ENCODE measurements at regions not wholly inside any gene's neighbourhood (a gene's known extent, or its start where the extent isn't known, plus 50 kb on each side); places are given as distances from the start of the nearest gene placed in this dataset.

DNA sequence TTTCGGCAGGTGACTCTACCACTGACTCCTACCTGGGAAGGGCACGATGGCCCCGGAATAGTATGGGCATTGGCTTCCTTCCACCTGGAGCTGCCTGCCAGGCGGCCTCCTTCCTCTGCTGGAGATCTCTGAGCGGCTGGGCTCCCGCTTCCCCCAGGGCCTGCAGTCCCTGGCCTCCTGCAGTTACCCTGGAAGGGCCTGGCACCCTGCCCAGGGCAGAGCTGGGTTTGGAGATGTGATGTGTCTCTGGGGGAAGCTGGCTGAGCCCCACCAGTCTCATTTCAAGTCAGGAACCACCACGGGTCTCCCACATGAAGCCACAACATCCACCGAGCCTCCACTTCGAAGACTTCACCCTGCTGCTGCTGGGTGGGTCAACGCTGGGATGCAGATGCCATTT lies 97.9 kb downstream of the IRF8 start:
- H3K27me3 ChIP-seq = no peaks in the 10 kb centered on the region
- H3K4me3 ChIP-seq = no peak overlapping the region
- no peak overlapping the region for H3K27ac ChIP-seq
- H3K4me1 ChIP-seq = peaks cover 9% of the 10 kb centered on the region
- no peaks in the 10 kb centered on the region for H3K36me3 ChIP-seq
- DNase-seq = peak in 1 of 2 experiments; percentile 15
- H3K9me3 ChIP-seq (replicated peaks) = no peaks in the 10 kb centered on the region

DNA sequence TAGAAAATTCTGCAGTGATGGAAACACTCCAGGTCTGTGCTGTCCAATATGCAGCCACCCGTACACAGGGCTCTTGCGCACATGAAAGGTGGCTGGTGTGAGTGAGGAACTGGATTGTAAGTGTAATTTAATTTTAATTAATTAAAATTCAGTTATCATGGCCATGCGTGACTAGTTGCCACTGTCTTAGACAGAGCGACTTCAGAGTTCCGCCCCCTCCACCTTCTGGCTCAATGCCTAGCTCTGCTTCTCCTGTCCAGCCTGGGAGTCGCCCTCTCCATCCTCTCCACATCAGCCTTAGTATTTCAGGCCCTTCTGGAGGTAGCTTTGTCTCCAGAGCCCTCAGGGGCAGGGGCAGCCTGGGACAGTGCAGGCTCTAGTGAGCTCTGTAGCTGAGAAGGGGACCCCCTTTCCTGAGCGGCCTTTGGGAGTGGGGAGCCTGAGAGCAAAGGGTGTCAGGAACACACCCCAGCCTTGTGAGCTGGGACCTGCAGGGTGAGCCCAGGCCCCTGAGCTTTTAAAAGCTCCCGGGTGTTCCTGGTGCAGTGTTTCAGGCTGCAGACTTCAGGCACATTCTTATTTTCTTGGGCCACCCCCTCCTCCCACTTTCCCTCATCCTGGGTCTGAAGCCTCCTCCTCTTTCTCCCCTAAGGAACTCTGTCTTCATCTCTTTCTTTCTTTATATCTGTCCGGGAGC lies 99.4 kb downstream of the IRF8 start:
- Histone ChIP-seq H3K36me3 (no peaks in the 10 kb centered on the region), H3K4me3 (no peak overlapping the region), H3K27ac (no peak overlapping the region), H3K9me3 (replicated peaks) (no peaks in the 10 kb centered on the region), H3K27me3 (no peaks in the 10 kb centered on the region), H3K4me1 (peaks cover 9% of the 10 kb centered on the region)
- DNase-seq = no peak

DNA sequence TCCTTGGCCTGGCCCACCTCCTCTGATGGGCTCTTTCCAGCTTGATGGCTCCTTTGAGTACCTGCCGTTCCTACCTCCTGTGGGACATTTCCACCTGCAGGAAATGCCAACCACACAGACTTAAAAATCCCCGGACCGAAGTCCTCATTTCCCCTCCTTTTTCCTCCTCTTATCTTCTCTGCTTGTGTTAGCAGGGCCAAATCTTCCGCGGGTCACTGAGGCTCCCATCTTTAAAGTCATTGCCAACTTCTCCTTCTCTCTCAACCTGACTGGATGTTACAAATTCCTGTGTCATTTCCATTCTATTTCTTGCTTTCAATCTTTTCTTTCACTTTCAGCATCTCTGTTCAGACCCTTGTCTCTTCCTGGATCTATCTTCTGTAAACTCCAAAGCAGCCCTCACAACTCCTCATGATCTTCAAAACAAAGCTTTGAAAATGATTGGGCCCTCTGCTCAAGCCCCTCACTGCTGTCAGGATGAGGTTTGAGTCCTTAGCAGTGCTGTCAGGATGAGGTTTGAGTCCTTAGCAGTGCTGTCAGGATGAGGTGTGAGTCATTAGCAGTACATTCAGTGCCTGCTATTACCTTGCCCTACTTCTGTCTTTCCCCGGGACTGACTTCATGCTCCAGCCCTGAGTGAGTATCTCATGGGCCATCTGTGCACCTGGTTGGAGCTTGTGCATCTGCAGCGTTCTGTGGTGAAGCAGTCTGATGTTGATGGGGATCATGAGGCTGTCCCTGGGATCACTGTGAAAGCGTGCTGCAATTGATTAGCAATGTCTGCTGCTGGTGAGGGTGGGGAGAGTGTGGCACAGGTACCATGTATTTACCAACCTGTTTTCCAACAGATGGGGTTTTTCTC lies 100.1 kb downstream of the IRF8 start:
- no peaks in the 10 kb centered on the region for H3K36me3 ChIP-seq
- H3K4me3 ChIP-seq = no peak overlapping the region
- H3K27ac ChIP-seq = no peak overlapping the region
- peaks cover 9% of the 10 kb centered on the region for H3K4me1 ChIP-seq
- DNase-seq = no peak
- H3K9me3 ChIP-seq (replicated peaks) = no peaks in the 10 kb centered on the region
- H3K27me3 ChIP-seq = no peaks in the 10 kb centered on the region

DNA sequence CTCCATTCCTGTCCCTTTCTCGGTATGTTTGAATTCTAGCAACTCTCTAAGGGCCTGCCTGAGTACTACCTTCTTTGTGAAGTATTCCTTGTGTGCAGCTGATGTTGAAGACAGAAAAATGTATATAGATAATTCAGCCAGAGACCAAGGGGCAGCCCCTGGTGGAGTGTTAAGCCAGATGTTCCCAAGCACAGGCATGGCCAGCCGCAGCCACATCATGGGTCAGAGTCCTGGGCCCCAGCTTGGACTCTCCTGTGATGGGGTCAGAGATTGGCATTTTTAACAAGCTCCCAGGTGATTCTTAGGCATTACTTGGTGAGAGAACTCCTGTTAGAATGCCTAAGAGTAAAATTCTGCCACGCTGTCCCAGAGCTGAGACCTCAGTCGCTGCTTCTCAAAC lies 100.8 kb downstream of the IRF8 start:
- H3K4me3 ChIP-seq = no peak overlapping the region
- no peak for DNase-seq
- H3K36me3 ChIP-seq = no peaks in the 10 kb centered on the region
- H3K27ac ChIP-seq = no peak overlapping the region
- peaks cover 9% of the 10 kb centered on the region for H3K4me1 ChIP-seq
- no peaks in the 10 kb centered on the region for H3K9me3 ChIP-seq (replicated peaks)
- H3K27me3 ChIP-seq = no peaks in the 10 kb centered on the region

DNA sequence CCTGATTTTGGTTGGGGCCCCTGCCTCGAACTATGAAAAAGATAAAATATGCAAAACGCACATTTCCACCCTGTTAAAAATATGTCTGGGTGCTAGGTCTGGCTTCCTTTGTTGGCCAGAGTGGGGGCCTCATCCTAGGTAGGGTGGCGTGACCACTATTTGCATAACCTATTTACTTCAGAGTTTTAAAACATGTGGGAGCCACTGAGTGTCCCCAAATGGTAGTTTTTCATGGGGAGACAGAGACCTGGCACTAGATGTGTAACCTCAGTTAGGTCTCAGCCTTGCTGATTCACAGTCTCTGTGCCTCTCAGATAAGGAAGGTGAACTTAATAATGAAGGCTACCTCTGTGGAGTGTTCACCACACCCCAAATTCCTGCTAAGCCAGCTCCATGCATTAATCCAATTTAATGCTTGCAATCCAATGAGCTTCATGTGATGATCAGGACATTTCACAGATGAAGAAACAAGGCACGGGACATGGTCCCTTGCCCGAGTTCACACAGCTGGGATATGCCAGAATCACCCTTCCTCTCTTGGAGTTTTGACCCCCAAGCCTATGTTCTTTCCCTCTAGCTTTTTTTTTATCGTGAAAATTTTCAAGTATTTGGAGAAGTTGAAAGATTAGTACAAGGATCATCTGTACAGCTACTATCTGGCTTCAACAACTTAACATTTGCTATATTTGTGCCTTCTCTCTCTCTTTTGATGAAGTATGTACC lies 103.4 kb downstream of the IRF8 start:
- no peak for DNase-seq
- Histone ChIP-seq H3K27ac (no peak overlapping the region), H3K36me3 (no peaks in the 10 kb centered on the region), H3K9me3 (replicated peaks) (no peaks in the 10 kb centered on the region), H3K4me1 (no peaks in the 10 kb centered on the region), H3K4me3 (no peak overlapping the region), H3K27me3 (no peaks in the 10 kb centered on the region)

DNA sequence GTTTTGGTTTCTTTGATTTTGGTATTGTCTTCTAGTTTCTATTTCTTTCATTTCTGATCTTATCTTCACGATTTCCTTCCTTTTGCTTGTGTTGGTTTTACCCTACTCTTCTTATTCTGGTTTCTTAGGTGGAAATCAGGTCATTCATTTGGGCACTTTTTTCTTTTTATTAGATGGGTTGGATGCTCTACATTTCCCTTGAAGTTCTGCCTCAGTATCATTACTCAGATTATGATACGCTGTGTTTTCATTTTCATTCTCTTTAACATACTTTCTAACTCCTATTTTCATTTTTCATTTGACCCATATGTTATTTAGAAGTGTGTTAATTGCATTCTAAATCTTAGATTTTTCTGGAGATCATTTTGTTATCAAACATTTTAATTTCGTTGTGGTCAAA lies 108.6 kb downstream of the IRF8 start:
- Histone ChIP-seq H3K9me3 (replicated peaks) (no peaks in the 10 kb centered on the region), H3K4me3 (no peak overlapping the region), H3K27me3 (no peaks in the 10 kb centered on the region), H3K36me3 (no peaks in the 10 kb centered on the region), H3K4me1 (no peaks in the 10 kb centered on the region), H3K27ac (no peak overlapping the region)
- DNase-seq = no peak

DNA sequence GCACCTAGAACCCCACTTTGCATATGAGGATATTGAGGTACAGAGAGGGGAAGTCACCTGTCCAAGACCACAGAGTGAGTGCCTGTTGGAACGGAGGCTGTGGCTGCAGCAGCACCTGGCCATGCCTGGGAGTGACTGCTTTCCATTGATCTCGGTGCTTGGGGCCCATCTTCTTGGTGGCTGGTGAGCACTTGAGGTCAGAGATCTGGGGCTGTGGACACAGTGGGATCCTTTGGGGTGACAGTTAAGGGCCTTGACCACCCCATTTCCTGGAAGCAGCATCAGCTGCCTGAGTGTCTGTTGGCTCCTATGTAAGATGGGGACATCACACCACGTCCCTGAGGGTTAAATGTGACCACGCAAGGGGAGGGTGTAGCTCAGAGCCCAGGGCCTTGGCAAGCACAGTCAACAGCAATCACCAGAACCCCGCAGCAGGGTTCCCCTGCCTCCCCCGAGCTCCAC lies 111.7 kb downstream of the IRF8 start:
- DNase-seq = no peak
- Histone ChIP-seq H3K4me3 (no peak overlapping the region), H3K27ac (no peak overlapping the region), H3K27me3 (no peaks in the 10 kb centered on the region), H3K9me3 (replicated peaks) (no peaks in the 10 kb centered on the region), H3K36me3 (no peaks in the 10 kb centered on the region), H3K4me1 (no peaks in the 10 kb centered on the region)

DNA sequence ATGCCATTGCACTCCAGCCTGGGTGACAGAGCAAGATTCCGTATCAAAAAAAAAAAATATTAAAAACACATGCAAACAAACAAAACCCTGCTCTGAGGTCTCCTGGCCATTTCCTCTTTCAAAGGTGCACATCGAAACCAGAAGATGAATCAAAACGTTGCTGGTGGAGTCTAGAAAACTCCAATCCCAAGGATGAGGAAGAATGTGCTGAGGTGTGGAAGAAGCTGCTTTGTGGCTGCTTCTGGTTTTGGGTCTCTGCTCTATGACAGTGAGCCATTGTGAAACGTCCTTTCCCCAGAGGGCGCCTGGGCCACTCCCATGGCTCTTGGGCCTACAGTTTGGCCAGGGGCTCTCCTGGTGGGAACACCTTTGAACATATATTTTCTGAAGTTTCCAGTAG lies 112.6 kb downstream of the IRF8 start:
- Histone ChIP-seq H3K27ac (no peak overlapping the region), H3K36me3 (no peaks in the 10 kb centered on the region), H3K4me3 (no peak overlapping the region), H3K9me3 (replicated peaks) (no peaks in the 10 kb centered on the region), H3K27me3 (no peaks in the 10 kb centered on the region), H3K4me1 (no peaks in the 10 kb centered on the region)
- DNase-seq = no peak

DNA sequence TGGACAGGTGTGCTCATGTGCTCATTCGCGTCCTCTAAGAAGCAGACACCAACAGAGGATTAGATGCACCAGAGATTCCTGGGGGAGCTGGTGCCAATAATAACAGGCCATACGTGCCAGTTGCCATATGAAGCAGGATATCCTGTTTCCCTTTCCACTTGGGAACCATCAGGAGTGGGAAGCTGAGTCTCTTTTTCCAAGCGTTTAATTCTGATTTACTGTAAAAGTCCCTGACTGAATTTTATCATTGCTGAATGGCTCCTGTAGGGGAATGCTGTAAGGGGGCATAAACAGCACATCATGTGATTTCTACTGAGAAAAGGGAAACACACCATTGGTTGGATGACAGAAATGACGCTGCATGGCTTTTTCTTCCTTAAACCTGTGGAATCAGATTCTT lies 113.3 kb downstream of the IRF8 start:
- no peak for DNase-seq
- Histone ChIP-seq H3K9me3 (replicated peaks) (no peaks in the 10 kb centered on the region), H3K27me3 (no peaks in the 10 kb centered on the region), H3K4me3 (no peak overlapping the region), H3K27ac (no peak overlapping the region), H3K4me1 (no peaks in the 10 kb centered on the region), H3K36me3 (no peaks in the 10 kb centered on the region)

DNA sequence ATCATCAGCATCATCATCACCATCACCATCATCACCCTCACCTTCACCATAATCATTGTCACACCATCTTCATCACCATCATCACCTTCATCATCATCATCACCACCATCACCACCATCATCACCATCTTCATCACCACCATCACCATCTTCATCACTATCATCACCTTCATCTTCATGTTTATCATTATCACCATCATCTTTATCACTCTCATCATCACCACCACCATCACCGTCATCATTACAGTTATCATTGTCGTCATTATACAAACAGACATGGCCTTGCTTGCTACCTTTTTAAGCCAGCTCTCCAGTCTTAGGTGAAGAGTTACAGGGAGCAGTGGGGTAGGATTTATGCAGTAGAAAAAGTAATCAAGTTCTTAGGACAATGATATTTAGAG lies 114.9 kb downstream of the IRF8 start:
- no peak for DNase-seq
- Histone ChIP-seq H3K4me1 (no peaks in the 10 kb centered on the region; the same call in 1 of the 2 replicates), H3K27me3 (no peaks in the 10 kb centered on the region), H3K9me3 (replicated peaks) (no peaks in the 10 kb centered on the region), H3K36me3 (no peaks in the 10 kb centered on the region), H3K27ac (no peak overlapping the region), H3K4me3 (no peak overlapping the region)

DNA sequence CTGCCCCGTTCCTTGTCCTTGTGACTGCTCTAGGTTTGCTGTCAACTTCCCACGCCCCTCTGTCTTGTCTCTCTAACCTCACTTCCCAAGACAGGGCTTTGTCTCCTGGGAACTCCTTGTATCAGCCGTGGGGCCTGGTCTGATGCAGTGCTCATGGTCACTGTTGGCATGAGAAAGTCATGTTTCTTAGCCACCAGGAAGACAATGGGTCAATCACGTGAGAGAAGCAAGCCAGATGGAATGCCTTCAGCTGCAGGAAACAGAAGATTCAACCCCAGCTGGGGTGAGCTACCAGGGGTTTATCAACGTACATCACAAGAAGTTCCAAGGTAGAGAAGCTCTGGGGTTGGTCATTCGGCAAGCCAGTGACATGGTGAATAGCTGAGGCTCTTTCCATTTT lies 116.6 kb downstream of the IRF8 start:
- H3K27me3 ChIP-seq = no peaks in the 10 kb centered on the region
- no peaks in the 10 kb centered on the region for H3K9me3 ChIP-seq (replicated peaks)
- no peak overlapping the region for H3K4me3 ChIP-seq
- no peak for DNase-seq
- no peaks in the 10 kb centered on the region for H3K36me3 ChIP-seq
- H3K4me1 ChIP-seq = no peaks in the 10 kb centered on the region; the same call in 1 of the 2 replicates
- no peak overlapping the region for H3K27ac ChIP-seq

DNA sequence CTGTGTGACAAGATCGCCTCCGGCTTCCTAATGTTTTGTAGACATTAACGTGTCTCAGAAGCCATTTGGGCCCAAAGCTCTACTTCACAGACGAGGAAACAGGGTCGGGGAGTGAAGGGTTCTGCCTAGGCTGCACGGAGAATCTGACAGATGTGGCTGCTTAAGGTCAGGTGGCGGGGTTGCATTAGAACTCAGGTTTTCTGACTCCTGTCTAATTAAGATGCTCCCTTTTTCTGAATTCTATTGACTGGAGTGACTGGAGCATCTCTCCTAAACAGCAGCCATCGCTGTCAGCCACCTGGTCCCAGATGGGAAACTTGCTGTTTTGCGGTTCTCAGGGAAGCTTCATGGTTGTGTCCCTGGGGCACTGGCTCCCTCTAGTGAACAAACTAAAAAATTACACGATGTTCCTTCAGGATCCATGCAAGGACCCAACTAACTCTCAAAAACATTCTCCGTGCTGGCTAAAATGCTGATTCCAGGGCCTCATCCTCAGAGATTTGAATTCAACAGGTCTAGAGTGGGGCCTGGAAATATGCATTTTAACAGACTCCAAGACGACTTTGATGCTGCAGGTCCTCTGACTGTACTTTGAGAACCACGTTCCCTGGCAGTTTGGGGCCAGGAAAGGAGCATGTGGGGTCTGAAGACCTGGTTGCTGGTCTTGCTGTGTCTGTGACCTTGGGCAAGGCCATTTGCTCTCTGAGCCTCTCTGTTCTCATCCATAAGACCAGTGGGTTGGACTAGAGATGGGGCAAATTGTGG lies 117.4 kb downstream of the IRF8 start:
- Histone ChIP-seq H3K4me1 (no peaks in the 10 kb centered on the region; the same call in 1 of the 2 replicates), H3K27me3 (no peaks in the 10 kb centered on the region), H3K4me3 (no peak overlapping the region), H3K27ac (no peak overlapping the region), H3K9me3 (replicated peaks) (no peaks in the 10 kb centered on the region), H3K36me3 (no peaks in the 10 kb centered on the region)
- DNase-seq = peak; percentile 37 to 72

DNA sequence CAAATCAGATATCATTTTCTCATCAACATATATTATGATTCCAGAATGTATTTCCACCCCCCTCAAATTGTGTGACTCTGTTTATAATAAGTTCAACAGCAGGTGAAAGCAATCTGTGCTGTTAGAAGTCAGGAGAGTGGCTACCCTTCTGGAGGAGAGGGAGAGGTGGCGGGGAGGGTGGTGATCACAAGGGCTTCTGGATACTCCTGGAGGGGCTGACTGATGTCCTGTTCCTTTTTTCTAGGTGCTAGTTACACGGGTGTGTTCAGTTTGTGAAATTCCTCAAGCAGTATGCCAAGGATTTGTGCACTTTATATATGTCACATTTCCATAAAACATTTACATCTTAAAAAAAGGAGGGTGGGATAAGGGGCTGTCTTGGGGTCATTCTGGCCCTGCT lies 119.1 kb downstream of the IRF8 start:
- H3K4me1 ChIP-seq = no peaks in the 10 kb centered on the region; the same call in 1 of the 2 replicates
- no peaks in the 10 kb centered on the region for H3K36me3 ChIP-seq
- no peak overlapping the region for H3K27ac ChIP-seq
- H3K9me3 ChIP-seq (replicated peaks) = no peaks in the 10 kb centered on the region
- no peak overlapping the region for H3K4me3 ChIP-seq
- no peak for DNase-seq
- no peaks in the 10 kb centered on the region for H3K27me3 ChIP-seq

DNA sequence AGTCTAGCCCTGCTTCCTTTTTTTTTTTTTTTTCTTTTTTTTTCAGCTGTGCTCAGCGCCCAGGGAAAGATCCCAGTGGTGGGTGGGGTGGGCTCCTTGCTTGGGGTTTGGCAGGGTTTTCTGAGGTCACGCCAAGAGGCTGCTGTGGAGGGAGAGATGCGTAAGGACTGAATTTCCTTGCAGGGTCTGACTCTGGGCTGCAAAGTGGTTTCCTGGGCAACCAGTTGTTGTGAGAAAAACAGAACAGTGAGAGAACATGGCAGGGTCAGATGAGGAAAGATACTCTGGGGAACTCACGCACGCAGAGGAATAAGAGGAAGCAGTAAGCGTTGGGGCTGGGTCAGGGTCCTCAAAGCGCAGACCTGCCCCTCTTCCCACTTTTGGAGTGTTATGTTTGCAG lies 119.5 kb downstream of the IRF8 start:
- H3K27me3 ChIP-seq = no peaks in the 10 kb centered on the region
- H3K36me3 ChIP-seq = no peaks in the 10 kb centered on the region
- DNase-seq = peak; percentile 38 to 45
- no peak overlapping the region for H3K4me3 ChIP-seq
- no peaks in the 10 kb centered on the region; the same call in 1 of the 2 replicates for H3K9me3 ChIP-seq (replicated peaks)
- H3K4me1 ChIP-seq = no peaks in the 10 kb centered on the region; the same call in 1 of the 2 replicates
- H3K27ac ChIP-seq = no peak overlapping the region

Measured in SJCRH30 (cell line).